ENCODE measurements at regions not wholly inside any gene's neighbourhood (a gene's known extent, or its start where the extent isn't known, plus 50 kb on each side); places are given as distances from the start of the nearest gene placed in this dataset.

GRCh38 chr13:67445436-67445835 is 215.3 kb upstream of the PCDH9 start:
- no peak for DNase-seq (ENCODE audit: low spot score)

- no peak for DNase-seq (ENCODE audit: low spot score)
Observed at GRCh38 chr13:67443923-67444322, 213.8 kb upstream of the PCDH9 start.

GRCh38 chr13:67440236-67440975 is 210.3 kb upstream of the PCDH9 start:
- DNase-seq (ENCODE audit: low spot score), result no peak

GRCh38 chr13:67439365-67439764 is 209.2 kb upstream of the PCDH9 start:
- no peak for DNase-seq (ENCODE audit: low spot score)

GRCh38 chr13:67438465-67438864 is 208.3 kb upstream of the PCDH9 start:
- DNase-seq (ENCODE audit: low spot score), result no peak

- no peak for DNase-seq (ENCODE audit: low spot score)
Observed at GRCh38 chr13:67437244-67437643, 207.1 kb upstream of the PCDH9 start.

- DNase-seq (ENCODE audit: low spot score), result no peak
Observed at GRCh38 chr13:67421475-67421874, 191.3 kb upstream of the PCDH9 start.

GRCh38 chr13:67416047-67416925 is 186.2 kb upstream of the PCDH9 start:
- peak; percentile 82 for DNase-seq (ENCODE audit: low spot score)

- no peak for DNase-seq (ENCODE audit: low spot score)
Observed at GRCh38 chr13:67410645-67411044, 180.5 kb upstream of the PCDH9 start.

GRCh38 chr13:67408798-67409197 is 178.7 kb upstream of the PCDH9 start:
- no peak for DNase-seq (ENCODE audit: low spot score)

GRCh38 chr13:67402546-67402945 is 172.4 kb upstream of the PCDH9 start:
- DNase-seq (ENCODE audit: low spot score), result no peak

- no peak for DNase-seq (ENCODE audit: low spot score)
Observed at GRCh38 chr13:67395577-67395976, 165.4 kb upstream of the PCDH9 start.

GRCh38 chr13:67392014-67392413 is 161.9 kb upstream of the PCDH9 start:
- DNase-seq (ENCODE audit: low spot score), result no peak

- DNase-seq (ENCODE audit: low spot score), result peak; percentile 6
Observed at GRCh38 chr13:67390462-67391086, 160.4 kb upstream of the PCDH9 start.

- no peak for DNase-seq (ENCODE audit: low spot score)
Observed at GRCh38 chr13:67389171-67389570, 159.0 kb upstream of the PCDH9 start.

GRCh38 chr13:67383109-67383757 is 153.1 kb upstream of the PCDH9 start:
- peak; percentile 5 for DNase-seq (ENCODE audit: low spot score)

GRCh38 chr13:67377919-67378318 is 147.8 kb upstream of the PCDH9 start:
- DNase-seq (ENCODE audit: low spot score), result no peak

GRCh38 chr13:67374391-67374790 is 144.3 kb upstream of the PCDH9 start:
- no peak for DNase-seq (ENCODE audit: low spot score)

- DNase-seq (ENCODE audit: low spot score), result no peak
Observed at GRCh38 chr13:67372868-67373464, 142.8 kb upstream of the PCDH9 start.

- peak; percentile 58 for DNase-seq (ENCODE audit: low spot score)
Observed at GRCh38 chr13:67369895-67370660, 139.9 kb upstream of the PCDH9 start.

- no peak for DNase-seq (ENCODE audit: low spot score)
Observed at GRCh38 chr13:67367399-67367798, 137.3 kb upstream of the PCDH9 start.

Measured in GM03348 (cell line).